ENCODE measurements at regions not wholly inside any gene's neighbourhood (a gene's known extent, or its start where the extent isn't known, plus 50 kb on each side); places are given as distances from the start of the nearest gene placed in this dataset.

GRCh38 chr15:47332481-47332880 lies 384.8 kb upstream of the SEMA6D start:
- no peaks in the 10 kb centered on the region for H3K36me3 Mint-ChIP-seq (ENCODE audit: insufficient read depth)
- H3K27ac Mint-ChIP-seq = peak overlapping the region; percentile 22
- H3K27me3 Mint-ChIP-seq = peaks cover 5% of the 10 kb centered on the region
- peaks cover 15% of the 10 kb centered on the region for H3K4me1 Mint-ChIP-seq (ENCODE audit: low read depth)
- TF ChIP-seq CTCF (IDR thresholded peaks at IDR 0.05; ENCODE audit: unreplicated experiment) = no peak
- DNase-seq (ENCODE audit: low spot score, unreplicated experiment) = no peak
- no peaks in the 10 kb centered on the region for H3K9me3 Mint-ChIP-seq (ENCODE audit: low read depth)
- no peak overlapping the region for H3K4me3 Mint-ChIP-seq (ENCODE audit: low read depth)

DNA sequence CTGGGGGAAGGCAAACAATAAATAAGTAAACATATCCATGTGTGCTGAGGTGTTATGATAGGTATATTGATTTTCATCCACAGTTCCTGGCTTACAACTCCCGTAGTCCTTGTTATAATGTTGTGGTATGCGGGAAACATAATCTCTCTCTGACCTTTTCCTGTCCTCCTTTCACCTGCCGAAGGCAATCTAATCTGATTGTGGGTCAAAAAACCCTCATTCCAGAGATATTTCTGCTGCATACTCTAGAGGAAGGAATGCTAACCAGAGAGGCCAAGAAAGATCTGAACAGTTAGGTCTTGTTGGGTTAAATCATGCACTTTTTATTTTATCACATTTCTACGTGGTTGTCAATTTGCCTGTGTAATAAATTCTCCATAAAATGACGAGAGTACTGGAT lies 383.6 kb upstream of the SEMA6D start:
- TF ChIP-seq CTCF (IDR thresholded peaks at IDR 0.05; ENCODE audit: unreplicated experiment) = no peak
- H3K4me3 Mint-ChIP-seq (ENCODE audit: low read depth) = no peak overlapping the region
- H3K36me3 Mint-ChIP-seq (ENCODE audit: insufficient read depth) = no peaks in the 10 kb centered on the region
- peaks cover 15% of the 10 kb centered on the region for H3K4me1 Mint-ChIP-seq (ENCODE audit: low read depth)
- DNase-seq (ENCODE audit: low spot score, unreplicated experiment) = no peak
- peaks cover 5% of the 10 kb centered on the region for H3K27me3 Mint-ChIP-seq
- H3K27ac Mint-ChIP-seq = no peak overlapping the region
- H3K9me3 Mint-ChIP-seq (ENCODE audit: low read depth) = no peaks in the 10 kb centered on the region

GRCh38 chr15:47334805-47335535 lies 382.3 kb upstream of the SEMA6D start:
- no peak for TF ChIP-seq CTCF (IDR thresholded peaks at IDR 0.05; ENCODE audit: unreplicated experiment)
- DNase-seq (ENCODE audit: low spot score, unreplicated experiment) = no peak
- Mint-ChIP-seq H3K4me1 (ENCODE audit: low read depth) (peaks cover 15% of the 10 kb centered on the region), H3K27ac (no peak overlapping the region), H3K27me3 (peaks cover 6% of the 10 kb centered on the region), H3K4me3 (ENCODE audit: low read depth) (no peak overlapping the region), H3K36me3 (ENCODE audit: insufficient read depth) (no peaks in the 10 kb centered on the region), H3K9me3 (ENCODE audit: low read depth) (no peaks in the 10 kb centered on the region)

GRCh38 chr15:47337106-47337505 lies 380.2 kb upstream of the SEMA6D start:
- no peak for TF ChIP-seq CTCF (IDR thresholded peaks at IDR 0.05; ENCODE audit: unreplicated experiment)
- peaks cover 9% of the 10 kb centered on the region for H3K4me1 Mint-ChIP-seq (ENCODE audit: low read depth)
- no peak overlapping the region for H3K27ac Mint-ChIP-seq

GRCh38 chr15:47337836-47338235 lies 379.5 kb upstream of the SEMA6D start:
- no peak for TF ChIP-seq CTCF (IDR thresholded peaks at IDR 0.05; ENCODE audit: unreplicated experiment)
- Mint-ChIP-seq H3K4me1 (ENCODE audit: low read depth) (peaks cover 1% of the 10 kb centered on the region), H3K27ac (no peak overlapping the region), H3K27me3 (peaks cover 10% of the 10 kb centered on the region), H3K36me3 (ENCODE audit: insufficient read depth) (no peaks in the 10 kb centered on the region), H3K4me3 (ENCODE audit: low read depth) (no peak overlapping the region), H3K9me3 (ENCODE audit: low read depth) (no peaks in the 10 kb centered on the region)
- no peak for DNase-seq (ENCODE audit: low spot score, unreplicated experiment)

More at GRCh38 chr15:47337106-47337505, 380.2 kb upstream of the SEMA6D start:
- no peaks in the 10 kb centered on the region for H3K36me3 Mint-ChIP-seq (ENCODE audit: insufficient read depth)
- peaks cover 8% of the 10 kb centered on the region for H3K27me3 Mint-ChIP-seq
- DNase-seq (ENCODE audit: low spot score, unreplicated experiment) = no peak
- H3K9me3 Mint-ChIP-seq (ENCODE audit: low read depth) = no peaks in the 10 kb centered on the region
- H3K4me3 Mint-ChIP-seq (ENCODE audit: low read depth) = no peak overlapping the region

Measured in progenitor cell of endocrine pancreas (in vitro differentiated cells).